GM19468 (cell line): ENCODE measurements at regions not wholly inside any gene's neighbourhood (a gene's known extent, or its start where the extent isn't known, plus 50 kb on each side); places are given as distances from the start of the nearest gene placed in this dataset.
"Not testable (repeated sequence)": the region's sequence is repeated elsewhere in the genome, so short reads cannot be mapped to it uniquely, and the experiment has no call there.

Experiments
- ATAC-seq: cut with Tn5 transposase; IDR thresholded peaks from one replicate; pipeline ENCODE4 v1.9.1; 2021; ENCODE audit warnings: mild to moderate bottlenecking, moderate library complexity, moderate number of reproducible peaks; ENCODE audit not compliant: unreplicated experiment; ENCODE audit errors: extremely low read depth

DNA sequence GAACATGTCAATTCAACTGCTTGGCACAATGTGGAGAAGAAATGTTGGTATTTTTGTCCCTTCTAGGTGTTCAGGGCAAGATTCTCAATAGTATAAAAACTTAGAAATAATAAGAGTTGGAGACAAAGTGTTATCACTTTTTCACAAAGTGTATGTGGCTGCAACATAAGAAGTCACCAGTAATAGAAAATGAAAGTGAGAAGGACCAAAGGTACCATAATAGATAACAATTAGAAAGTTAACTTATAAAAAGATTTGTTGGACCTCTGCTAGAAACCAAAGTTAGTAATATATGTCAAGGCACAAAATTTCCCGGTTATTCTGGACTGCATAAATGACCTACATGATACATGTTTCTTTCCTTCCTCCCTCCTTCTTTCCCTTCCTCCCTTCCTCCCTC is 1535.3 kb downstream of the EFNA5 start:
- ATAC-seq, result no peak

DNA sequence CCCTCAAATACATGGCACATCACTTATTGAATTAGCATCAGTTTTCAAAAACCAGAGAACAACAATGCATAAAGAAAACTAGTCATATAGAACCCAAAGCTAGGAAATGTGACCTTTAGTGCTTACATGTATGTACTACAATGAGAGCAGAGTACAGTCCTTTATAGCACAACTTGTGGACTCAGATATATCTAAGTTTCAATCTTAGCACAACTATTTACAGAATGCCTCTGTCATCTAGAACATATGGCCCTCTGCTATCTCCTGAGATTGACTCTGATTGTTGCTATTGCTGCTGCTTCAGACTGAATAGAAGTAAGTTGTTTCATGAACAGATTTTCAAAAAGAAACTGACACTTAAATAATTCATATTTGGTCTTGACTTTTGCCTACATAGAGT is 1536.2 kb downstream of the EFNA5 start:
- no peak for ATAC-seq

DNA sequence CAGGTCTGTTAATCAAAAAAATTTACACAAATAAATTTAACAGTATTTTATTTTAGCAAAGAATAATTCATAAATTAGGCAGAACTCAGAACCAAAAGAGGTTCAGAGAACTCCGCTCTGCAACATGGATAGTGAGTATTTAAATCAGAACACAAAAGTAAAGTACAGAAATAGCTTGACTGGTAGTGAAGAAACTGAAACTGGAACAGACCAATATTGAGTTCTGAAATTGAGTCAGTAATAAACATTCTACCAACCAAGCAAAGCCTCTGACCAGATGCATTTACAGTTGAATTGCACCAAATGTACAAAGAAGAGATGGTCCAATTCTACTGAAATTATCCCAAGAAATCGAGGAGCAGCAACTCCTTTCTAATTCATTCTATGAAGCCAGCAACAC is 1542.8 kb downstream of the EFNA5 start:
- ATAC-seq, result peak; percentile 71

DNA sequence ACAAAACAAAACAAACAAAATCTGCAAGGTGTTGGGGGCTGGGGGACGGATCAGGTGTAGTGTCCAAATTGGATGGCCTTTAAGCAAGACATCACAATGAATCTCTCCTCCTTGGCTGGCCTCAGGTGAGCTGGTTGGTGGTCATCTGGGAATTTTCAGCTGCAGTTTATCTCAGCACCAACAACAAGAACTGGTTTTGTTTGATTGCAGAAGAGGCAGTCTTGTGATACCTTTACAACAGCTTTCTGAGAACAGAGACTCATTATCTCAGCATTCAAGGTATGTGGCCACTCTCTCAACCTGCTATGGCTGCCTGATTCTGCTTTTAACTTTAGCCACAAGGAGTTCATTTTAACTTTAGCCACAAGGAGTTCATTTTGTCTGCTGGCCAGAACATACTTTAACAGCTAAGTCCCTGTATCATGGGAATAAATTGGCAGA is 1543.4 kb downstream of the EFNA5 start:
- ATAC-seq, result no peak

DNA sequence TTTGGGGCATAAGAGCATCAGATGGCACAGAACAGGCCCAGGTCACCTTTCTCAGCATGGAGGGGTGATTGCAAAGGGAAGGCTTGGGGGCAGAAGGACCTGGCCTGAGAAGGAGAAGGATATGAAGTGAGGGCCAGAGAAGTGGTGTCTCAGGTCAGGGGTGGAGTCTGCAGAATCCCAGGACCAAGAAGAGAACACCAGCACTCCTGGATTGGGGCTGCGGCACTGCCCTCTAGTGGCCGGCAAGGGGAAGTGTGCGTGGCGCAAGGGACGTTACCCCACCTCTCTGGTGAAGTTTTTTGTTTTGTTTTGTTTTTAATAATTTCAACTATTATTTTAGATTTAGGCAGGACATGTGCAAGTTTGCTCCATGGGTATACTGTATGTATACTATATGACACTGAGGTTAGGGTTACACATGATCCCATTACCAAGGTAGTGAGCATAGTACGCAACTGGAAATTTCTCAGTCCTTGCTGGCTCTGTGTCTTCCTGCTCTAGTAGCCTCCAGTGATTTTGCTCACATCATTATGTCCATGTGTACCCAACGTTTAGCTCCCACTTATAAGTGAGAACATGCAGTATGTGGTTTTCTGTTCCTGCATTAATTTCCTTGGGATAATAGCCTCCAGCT is 1548.6 kb downstream of the EFNA5 start:
- ATAC-seq, result peak; percentile 62

DNA sequence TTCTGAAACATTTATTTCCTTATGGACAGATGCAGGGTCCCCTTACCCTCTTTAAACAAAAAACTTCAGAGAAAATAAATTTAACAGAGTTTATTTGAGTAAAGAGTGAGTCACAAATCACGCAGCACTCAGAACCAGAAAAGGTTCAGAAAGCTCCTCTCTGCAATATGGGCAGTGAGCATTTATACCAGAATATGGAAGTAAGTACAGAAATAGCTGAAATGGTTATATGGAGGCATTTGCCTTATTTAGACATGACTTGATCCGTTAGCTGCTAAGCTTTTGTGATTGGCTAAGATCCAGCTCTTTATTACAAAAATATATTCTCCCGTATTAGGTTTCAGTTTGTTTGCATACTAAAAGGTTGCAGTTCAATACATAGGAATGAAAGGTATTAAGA is 1554.1 kb downstream of the EFNA5 start:
- no peak for ATAC-seq

DNA sequence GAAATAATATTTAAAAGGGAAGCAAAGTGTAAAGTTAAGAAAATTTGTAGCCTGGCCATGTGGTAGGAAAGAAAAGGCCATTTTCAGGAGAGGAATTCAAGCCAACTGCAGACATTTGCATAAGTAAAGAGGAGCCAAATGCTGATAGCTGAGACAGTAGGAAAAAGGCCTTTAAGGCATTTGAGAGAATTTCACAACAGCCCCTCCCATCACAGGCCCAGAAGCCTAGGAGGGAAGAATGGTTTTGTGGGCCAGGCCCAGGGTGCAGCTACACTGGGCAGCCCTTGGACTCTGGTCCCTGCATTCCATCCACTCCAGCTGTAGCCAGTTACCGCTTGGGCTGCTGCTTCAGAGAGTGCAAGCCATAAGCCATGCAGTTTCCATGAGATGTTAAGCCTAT is 1556.8 kb downstream of the EFNA5 start:
- ATAC-seq, result no peak

DNA sequence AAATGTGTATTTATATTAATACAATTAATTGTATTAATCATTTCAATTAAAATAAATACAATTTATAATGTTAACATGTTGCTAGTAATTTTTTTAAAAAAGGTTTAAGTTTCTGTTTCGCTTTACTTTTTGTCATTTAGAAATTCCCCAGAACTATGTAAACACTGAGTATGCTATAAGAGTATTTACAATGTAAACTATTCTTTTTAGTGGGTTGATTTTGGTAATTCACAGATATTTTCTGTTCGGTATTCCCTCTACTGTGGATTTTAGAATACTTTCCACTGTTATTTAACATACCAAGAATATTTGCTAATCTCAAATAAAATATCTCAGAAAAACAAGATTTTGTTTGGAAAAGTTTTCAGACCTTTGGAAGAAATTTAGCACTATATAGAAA is 1564.4 kb downstream of the EFNA5 start:
- ATAC-seq, result no peak

DNA sequence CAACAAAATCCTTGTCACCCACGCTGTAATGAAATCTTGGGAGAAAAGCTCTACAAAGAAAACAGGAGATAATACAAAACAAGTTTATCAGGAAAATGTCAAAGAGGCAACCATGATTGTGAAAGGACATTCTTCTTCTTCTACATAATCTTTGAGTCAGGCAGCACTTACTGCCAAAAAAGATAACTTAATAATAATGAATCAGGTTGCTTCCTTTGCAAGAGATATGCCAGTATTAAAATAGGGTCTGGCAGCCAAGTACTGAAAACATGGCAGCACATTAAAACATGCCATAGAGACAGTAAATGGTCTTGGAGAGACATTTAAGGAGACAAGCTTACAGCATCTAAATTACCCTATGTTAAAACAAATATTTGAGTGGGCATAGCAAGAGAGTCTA is 1573.4 kb downstream of the EFNA5 start:
- no peak for ATAC-seq

DNA sequence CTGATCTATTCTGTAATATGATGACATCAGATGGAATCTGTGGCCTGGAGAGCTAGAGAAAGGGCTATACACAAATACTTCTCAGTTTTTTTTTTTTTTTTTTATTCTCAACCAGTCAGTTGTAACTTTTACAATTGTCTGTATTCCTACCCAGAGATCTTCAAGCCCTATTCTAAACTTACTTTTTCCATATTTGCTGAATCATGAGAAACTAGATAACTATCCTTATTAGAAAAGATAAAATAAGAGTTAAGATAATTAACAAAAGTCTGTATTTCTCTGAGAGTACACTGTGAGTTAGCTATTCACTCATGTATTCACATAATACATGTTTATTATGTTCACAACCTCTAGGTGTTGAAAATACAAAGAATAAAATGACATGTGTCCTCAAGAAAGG is 1575.9 kb downstream of the EFNA5 start:
- ATAC-seq, result no peak

DNA sequence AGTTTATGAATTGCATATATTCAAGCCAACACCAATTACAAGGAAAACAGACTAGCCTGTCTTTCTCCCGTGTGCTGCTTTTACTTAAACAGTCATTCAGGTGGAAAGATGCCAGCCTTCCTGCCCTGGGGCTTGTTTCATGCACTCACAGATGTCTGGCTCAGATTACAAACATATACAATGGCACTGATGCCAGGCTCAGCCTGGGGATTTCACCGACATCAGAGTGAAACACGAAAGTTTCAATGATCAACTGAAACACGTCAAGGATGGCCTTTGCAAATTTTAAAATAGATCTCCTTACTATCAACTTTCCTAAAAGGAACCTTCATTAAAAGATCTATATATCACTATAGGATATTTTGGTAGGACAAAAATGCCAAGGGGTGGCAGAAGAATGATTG is 1576.5 kb downstream of the EFNA5 start:
- no peak for ATAC-seq

DNA sequence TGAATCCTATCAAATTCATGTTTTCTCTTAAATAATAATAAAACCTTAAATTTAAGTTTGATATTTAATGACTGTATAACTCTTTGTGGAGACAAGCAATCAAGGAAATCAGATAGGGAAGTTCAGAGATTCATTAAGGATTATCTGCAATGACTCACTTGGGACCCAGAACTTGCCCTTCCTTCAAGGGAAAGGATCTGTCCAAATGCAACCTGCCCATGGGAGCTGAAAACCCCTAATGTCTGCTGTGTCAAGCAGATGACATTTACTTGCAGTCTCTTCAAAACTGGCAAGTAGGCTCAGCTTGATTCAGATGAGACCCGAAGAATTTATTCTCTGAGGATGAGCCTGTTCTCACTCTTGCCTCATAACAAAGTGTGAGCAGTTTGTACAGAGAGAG is 1577.6 kb downstream of the EFNA5 start:
- no peak for ATAC-seq

DNA sequence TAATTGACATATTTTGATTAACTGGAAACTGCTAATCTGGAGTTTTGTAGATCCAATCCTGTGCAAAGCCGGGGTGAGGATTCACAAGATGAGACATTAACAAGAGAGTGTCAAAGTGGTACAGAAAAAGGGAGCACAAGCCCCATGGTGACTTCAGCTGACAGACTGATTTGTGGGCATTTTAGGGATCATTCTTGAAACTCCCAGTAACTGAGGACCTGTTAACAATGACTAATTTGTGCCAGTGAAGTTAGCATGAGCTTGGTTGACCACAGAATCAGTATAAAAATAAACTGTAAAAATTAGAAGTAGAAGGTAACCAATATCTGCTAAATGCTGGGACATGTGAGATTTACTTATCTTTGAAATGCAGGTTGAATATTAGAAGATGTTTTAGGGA is 1578.3 kb downstream of the EFNA5 start:
- no peak for ATAC-seq

DNA sequence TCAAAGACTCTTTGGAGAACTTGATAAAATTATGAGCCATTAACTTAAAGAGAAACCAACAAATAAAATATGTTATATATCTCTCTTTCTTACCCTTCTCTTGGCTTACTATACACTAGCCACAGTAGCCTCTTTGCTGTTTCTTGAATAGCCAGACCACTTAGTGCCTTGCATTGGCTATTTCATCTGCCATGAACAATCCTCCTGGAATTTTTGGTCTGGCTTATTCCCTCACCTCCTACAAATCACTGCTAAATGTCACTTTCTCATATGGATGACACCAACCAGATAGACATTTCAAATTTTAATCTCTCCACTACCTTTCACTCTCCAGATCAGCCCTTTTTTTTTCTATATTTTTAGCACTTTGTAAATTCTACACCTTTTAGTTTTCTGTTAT is 1581.7 kb downstream of the EFNA5 start:
- ATAC-seq, result no peak

DNA sequence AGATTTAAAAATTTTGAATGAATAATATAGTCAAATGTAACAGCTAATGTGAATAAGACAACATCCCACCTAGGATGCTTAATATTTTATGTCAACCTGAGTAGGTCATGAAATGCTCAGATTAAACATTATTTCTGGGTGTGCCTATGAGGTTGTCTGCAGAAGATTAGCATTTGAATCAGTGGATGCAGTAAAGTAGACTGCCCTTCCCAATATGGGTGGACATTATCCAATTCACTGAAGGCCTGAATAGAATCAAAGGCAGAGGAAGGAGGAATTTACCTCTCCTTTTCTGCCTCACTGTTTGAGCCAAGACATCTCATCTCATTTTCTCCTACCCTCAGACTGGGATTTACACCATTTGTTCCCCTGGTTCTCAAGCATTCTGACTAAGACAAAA is 1582.3 kb downstream of the EFNA5 start:
- no peak for ATAC-seq

DNA sequence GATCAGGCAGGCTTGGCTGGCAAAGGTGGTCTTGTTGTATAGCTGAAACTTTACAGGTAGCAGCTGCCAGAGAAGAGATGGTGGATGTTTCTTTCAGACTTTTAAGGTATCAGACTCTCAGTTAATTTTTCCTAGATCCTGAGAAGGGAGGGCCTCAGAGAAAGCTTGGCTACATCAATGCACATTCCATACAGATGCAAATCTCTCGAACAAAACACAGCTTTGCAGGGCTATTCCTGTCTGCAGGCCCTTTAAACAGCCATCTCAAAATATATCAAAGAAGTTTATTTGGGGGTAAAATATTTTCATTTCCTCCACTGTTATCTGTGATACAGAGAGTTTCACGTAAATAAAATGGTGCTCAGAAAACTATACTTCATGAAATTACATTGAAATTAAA is 1584.4 kb downstream of the EFNA5 start:
- no peak for ATAC-seq

DNA sequence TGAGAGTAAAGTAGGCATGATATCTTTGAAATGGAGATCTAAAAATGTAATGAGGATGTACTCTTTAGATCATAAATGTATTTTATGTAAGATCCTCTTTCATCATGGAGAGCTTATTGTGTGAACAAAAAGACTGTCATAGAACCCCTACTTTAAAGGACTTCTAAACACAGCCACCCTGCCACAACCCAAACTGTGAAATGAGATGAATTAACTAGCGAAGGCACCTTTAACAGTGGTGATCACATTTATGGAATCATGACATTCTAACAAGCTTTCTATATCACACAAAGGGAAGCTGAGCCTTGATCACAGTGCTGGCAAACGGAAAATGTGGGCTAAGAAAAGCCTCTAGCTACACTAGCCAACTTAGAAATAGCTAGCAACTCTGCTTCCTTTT is 1585.2 kb downstream of the EFNA5 start:
- no peak for ATAC-seq

DNA sequence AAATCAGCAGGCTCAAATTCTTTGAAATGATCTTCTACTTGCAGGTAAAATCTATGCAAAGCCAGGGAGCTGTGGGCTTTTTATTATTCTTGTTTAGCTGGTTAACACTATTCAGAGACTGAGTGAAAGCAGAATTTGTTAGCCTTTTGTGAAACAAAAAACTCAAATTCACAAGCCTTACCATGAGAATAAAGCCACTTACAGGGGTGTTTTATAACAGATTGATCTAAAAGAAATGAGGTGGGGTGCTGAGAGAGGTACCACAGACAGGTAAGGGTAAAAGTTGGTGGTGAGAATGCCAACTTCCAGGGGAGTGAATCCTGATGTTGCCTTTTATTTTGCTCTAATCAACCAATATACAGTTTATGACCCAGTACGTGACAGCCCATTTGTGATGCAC is 1585.6 kb downstream of the EFNA5 start:
- no peak for ATAC-seq

DNA sequence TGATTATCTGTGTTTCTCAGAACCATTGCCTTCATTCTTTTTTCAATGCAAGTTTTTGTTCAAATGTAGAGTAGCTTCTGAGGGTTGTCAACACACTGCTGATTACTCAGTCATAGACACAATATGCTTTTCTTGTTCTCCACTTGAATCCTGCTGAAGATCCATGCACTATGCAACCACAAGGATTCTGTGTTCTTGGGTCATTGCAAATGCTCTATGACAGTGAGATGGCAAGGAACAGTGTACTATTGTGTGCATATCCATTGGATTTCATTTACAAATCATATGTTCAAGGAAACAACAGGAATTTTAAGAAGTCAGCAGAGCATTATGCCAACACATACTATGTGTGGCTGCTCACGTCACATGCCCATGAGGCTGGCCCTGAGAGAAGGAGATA is 1590.2 kb downstream of the EFNA5 start:
- ATAC-seq, result no peak

DNA sequence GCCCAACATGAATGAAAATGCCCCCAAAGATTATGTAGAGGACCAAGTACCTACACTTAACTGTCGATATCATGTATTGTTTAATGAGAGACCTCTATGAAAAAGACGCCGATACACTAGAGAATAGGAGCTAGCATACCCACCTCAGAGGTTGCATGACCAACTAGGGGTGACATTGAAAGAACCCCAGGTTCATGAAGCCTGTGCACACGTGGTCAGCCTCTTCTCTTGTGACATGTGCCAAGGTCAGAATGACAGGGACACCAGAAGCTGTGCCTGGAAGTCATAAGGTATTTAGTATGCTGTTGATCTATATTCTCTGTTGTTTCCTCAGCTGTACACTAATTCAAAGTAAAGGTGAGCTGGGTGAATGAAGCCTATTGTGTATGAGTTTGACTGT is 1594.1 kb downstream of the EFNA5 start:
- no peak for ATAC-seq

DNA sequence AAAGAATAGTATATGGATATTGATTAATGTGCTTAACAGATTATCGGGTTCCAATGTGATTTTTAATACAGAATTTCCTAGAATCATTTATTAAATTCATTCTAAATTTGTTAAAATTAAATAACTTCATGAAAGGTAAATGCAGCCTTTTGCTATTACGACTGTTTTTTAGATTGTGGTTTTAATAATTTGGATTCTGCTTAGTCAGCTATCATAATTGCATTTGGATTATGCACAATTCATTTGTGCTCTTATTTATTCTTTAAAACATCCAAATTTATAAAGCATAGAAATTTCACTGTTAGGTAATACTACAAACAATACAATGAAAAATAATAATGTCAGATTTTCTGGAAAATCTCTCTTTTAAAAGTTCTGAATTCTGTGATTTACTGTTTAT is 1598.5 kb downstream of the EFNA5 start:
- ATAC-seq, result no peak

DNA sequence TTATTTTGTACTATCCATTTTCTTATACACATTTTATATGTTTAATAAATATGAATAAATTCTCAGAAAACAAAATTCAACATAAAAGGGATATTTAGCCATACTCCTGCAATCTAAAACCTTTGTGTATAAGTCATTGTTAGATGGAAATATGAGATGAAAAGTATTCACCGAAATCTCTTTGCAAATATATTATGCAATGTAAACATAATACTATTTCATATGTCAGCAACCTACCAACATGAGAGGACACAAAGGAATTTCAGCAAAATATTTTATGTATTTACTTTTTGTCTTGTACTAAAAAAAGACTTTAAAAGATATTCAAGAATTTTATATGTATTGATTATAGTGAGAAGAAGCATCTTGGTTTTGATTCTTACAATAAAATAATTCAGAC is 1623.4 kb downstream of the EFNA5 start:
- no peak for ATAC-seq

DNA sequence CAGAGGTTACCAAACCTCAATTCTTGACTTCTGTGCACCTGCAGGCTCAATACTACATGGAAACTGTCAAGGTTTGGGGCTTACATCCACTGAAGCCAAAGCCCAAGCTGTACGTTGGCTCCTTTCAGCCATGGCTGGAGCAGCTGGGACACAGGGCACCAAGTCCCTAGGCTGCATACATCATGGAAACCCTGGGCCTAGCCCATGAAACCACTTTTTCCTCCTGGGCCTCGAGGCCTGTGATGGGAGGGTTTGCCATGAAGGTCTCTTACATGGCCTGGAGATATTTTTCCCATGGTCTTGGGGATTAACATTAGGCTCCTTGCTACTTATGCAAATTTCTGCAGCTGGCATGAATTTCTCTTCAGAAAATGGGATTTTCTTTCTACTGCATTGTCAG is 1638.7 kb downstream of the EFNA5 start:
- ATAC-seq, result not testable (repeated sequence)
